GM21360 (cell line): ENCODE measurements at regions not wholly inside any gene's neighbourhood (a gene's known extent, or its start where the extent isn't known, plus 50 kb on each side); places are given as distances from the start of the nearest gene placed in this dataset.
"Not testable (repeated sequence)": the region's sequence is repeated elsewhere in the genome, so short reads cannot be mapped to it uniquely, and the experiment has no call there.

Experiments
- ATAC-seq: cut with Tn5 transposase; IDR thresholded peaks from one replicate; pipeline ENCODE4 v1.9.1; 2021; ENCODE audit warnings: mild to moderate bottlenecking, moderate library complexity; ENCODE audit not compliant: unreplicated experiment

- no peak for ATAC-seq
Measured at GRCh38 chr6:80441131-80441530, 334.7 kb downstream of the BCKDHB start.

GRCh38 chr6:80440496-80441115, 334.1 kb downstream of the BCKDHB start:
- ATAC-seq: no peak

DNA sequence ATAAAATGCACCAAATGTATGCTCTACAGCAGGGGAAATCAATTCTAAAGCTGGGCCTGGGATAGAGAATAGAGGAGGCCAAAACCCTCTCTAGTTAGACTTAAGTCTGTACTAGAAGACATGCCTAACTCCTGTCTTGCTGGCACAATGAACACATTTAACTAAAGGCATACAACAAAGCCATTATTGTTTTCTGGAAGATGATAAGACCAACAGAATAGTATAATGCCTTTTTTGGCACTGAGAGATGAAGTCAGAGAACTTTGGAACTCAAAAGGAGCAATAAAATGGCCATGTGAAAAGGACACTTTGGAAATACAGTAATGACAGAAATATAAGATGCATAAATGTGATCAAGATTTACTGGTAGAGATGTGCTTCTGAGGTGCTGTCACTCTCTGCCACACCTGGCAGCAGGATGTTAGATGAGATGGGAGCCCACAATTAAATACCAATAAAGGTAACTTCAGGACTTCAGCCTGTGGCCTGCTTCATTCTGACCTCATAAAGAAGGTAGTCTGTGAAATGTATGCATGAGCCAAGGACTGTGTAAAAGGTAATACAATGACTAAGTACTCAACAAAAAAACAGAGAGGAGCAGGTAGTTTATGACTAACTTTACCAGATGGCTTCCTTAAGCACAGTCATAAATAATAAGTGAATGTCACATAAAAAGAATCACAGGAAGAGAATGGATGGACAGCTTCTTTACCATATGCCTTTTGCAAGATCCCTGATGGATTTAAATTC, 333.4 kb downstream of the BCKDHB start:
- ATAC-seq: no peak

DNA sequence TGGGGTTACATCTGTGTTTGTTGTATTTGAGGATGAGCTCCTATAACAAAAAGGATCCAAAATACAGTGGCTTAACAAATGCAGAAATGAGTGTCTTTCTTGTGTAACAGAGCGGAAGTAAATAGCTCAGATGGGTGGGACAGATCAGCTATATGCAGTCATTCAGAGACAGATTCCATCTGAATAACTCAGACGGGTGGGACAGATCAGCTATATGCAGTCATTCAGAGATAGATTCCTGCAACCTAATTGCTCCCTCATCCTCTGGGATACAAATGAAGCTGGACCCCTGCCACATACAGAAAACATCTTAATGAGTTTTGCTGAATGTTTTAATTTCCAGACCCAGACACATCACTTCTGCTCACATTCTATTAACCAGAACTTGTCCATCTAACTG, 332.3 kb downstream of the BCKDHB start:
- no peak for ATAC-seq

DNA sequence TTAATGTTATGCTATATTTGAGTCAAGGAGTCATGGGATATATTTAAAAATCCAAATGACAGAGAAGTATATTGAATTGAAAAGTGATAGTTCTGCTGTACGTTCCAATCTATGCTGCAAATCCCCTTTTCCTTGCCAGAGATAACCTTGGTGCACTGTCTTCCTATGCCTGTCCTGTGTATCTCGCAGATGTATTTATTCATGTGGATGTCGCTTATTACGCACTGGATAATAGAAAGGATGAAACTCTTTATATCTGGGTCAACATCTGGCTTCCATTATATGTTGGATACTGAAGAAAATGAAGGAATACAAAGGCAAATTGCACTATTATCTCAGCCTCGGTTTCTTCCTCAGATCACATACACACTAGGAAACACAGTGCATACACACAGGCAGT, 331.3 kb downstream of the BCKDHB start:
- no peak for ATAC-seq

- no peak for ATAC-seq
Measured at GRCh38 chr6:80437221-80437620, 330.8 kb downstream of the BCKDHB start.

DNA sequence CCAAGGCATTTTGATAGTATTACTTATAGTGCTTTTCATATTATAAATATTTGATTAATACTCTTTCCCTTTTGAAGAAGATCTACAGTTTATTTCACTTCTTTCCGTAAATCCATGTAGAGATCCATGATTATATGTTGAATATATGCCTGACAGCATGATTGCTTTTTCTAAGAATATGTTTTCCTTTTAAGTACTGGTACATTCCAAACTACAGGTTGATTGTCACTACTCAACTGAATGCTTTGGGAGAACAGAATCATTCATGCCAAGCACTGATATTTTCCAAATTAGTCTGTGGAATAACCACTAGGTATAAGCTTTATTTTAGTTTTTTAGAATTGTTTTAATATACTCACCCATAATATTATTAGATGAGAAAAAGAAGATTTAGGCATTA, 330.2 kb downstream of the BCKDHB start:
- ATAC-seq: no peak

- no peak for ATAC-seq
Measured at GRCh38 chr6:80435457-80435856, 329.0 kb downstream of the BCKDHB start.

DNA sequence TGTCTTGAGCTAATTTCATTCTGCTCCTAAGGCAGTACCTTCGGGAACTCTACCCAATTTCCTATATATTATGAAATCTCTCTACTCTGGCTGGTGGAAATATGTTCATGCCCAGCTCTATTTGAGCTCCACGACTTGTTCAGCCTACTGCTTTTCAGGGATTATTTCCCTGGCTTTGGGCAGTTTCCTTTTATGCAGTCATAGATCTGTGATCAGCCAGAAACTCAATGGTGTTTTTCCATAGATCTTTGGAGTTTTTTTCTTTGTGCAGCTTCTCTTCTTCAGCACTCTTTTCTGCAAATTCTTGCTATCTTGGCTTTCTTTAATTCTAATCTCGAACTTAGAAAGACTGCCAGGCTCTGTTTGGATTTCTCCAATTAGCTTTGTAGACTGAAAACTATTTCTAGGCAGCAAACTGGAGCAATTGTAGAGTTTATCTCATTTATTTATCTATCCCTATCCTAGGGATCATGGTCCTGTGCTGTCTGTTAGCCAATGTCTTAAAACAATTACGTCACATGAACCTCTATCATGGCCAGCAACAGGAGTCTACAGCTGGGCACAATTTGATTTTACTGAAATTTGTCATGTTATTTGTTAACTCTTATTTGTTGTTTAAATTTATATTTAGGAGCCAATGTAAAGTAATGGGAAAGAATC, 328.4 kb downstream of the BCKDHB start:
- no peak for ATAC-seq

- ATAC-seq: no peak
Measured at GRCh38 chr6:80433673-80434025, 327.2 kb downstream of the BCKDHB start.

GRCh38 chr6:80433010-80433672, 326.7 kb downstream of the BCKDHB start:
- no peak for ATAC-seq

GRCh38 chr6:80425089-80425823, 318.8 kb downstream of the BCKDHB start:
- ATAC-seq: no peak

- no peak for ATAC-seq
Measured at GRCh38 chr6:80411486-80411885, 305.0 kb downstream of the BCKDHB start.

DNA sequence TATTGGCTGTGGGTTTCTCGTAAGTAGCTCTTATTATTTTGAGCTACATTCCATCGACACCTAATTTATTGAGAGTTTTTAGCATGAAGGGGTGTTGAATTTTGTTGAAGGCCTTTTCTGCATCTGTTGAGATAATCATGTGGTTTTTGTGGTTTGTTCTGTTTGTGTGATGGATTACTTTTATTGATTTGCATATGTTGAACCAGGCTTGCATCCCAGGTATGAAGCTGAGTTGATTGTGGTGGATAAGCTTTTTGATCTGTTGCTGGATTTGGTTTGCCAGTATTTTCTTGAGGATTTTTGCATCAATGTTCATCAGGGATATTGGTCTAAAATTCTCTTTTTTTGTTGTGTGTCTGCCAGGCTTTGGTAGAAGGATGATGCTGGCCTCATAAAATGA, 301.5 kb downstream of the BCKDHB start:
- ATAC-seq: not testable (repeated sequence)

GRCh38 chr6:80404889-80405288, 298.4 kb downstream of the BCKDHB start:
- ATAC-seq: no peak

GRCh38 chr6:80403365-80403764, 296.9 kb downstream of the BCKDHB start:
- peak; percentile 52 for ATAC-seq

DNA sequence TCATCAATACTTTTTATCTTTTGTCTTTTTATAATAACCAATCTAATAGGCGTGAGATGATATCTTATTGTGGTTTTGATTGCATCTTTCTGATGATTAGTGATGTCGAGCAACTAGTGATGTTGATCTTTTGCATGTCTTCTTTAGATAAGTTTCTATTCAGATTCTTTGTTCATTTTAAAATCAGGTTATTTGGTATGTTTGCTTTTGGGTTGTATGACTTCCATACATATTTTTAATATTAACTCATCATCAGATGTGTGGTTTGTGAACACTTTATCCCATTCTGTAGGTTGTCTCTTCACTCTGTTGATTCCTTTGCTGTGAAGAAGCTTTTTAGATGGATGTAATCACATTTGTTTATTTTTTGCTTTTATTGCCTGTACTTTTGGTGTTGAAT, 295.8 kb downstream of the BCKDHB start:
- no peak for ATAC-seq
